ENCODE measurements at regions not wholly inside any gene's neighbourhood (a gene's known extent, or its start where the extent isn't known, plus 50 kb on each side); places are given as distances from the start of the nearest gene placed in this dataset.

GRCh38 chr10:4064489-4064888 lies 279.5 kb upstream of the KLF6 start:
- no peak overlapping the region for H3K9ac ChIP-seq (ENCODE audit: low read depth in 1 of 2, low read length in 2 of 2)
- DNase-seq (ENCODE audit: low spot score), result no peak
- H3K4me1 ChIP-seq (ENCODE audit: control insufficient read depth in 4 of 4, insufficient read depth in 4 of 4, low read length in 3 of 4), result peaks cover 0 to 3% (median 0%) of the 10 kb centered on the region in 4 donors
- no peaks in the 10 kb centered on the region for H3K27me3 ChIP-seq (ENCODE audit: control insufficient read depth in 4 of 4, insufficient read depth in 4 of 4, low read length in 3 of 4)
- H3K36me3 ChIP-seq (ENCODE audit: control insufficient read depth in 4 of 4, insufficient read depth in 3 of 4, low read depth in 1 of 4, low read length in 3 of 4), result no peaks in the 10 kb centered on the region
- H3K9me3 ChIP-seq (ENCODE audit: control insufficient read depth in 4 of 4, low read length in 3 of 4), result no peaks in the 10 kb centered on the region
- H3K27ac ChIP-seq (ENCODE audit: low read depth in 1 of 2, low read length in 2 of 2), result no peak overlapping the region
- TF ChIP-seq HNF4A (conservative IDR thresholded peaks at IDR 0.05) (no peak), CTCF (IDR thresholded peaks at IDR 0.05; ENCODE audit: low read depth, low read length, missing input control) (no peak), GABPA (IDR thresholded peaks at IDR 0.05 in 1 of 2, conservative IDR thresholded peaks at IDR 0.05 in 1 of 2) (no peak), FOXA1 (IDR thresholded peaks at IDR 0.05) (no peak), TAF1 (conservative IDR thresholded peaks at IDR 0.05) (no peak), RAD21 (IDR thresholded peaks at IDR 0.05) (no peak), SP1 (IDR thresholded peaks at IDR 0.05) (no peak), ATF3 (IDR thresholded peaks at IDR 0.05) (no peak), HNF4G (IDR thresholded peaks at IDR 0.05) (no peak), MAX (IDR thresholded peaks at IDR 0.05) (no peak), YY1 (IDR thresholded peaks at IDR 0.05) (no peak), EGR1 (IDR thresholded peaks at IDR 0.05; ENCODE audit: low read depth in 2 of 2) (no peak)
- WGBS, result 93% methylated on average over 6 of the region's 6 CpGs
- no peak overlapping the region for H3K4me3 ChIP-seq (ENCODE audit: low read depth in 1 of 3, low read length in 3 of 3)

GRCh38 chr10:4063717-4064116 lies 278.7 kb upstream of the KLF6 start:
- Histone ChIP-seq H3K9me3 (ENCODE audit: control insufficient read depth in 4 of 4, low read length in 3 of 4) (no peaks in the 10 kb centered on the region), H3K27ac (ENCODE audit: low read depth in 1 of 2, low read length in 2 of 2) (no peak overlapping the region), H3K27me3 (ENCODE audit: control insufficient read depth in 4 of 4, insufficient read depth in 4 of 4, low read length in 3 of 4) (no peaks in the 10 kb centered on the region), H3K4me1 (ENCODE audit: control insufficient read depth in 4 of 4, insufficient read depth in 4 of 4, low read length in 3 of 4) (peaks cover 0 to 3% (median 0%) of the 10 kb centered on the region in 4 donors), H3K9ac (ENCODE audit: low read depth in 1 of 2, low read length in 2 of 2) (no peak overlapping the region), H3K36me3 (ENCODE audit: control insufficient read depth in 4 of 4, insufficient read depth in 3 of 4, low read depth in 1 of 4, low read length in 3 of 4) (no peaks in the 10 kb centered on the region), H3K4me3 (ENCODE audit: low read depth in 1 of 3, low read length in 3 of 3) (no peak overlapping the region)
- no peak for TF ChIP-seq CTCF (IDR thresholded peaks at IDR 0.05; ENCODE audit: low read depth, low read length, missing input control)
- TF ChIP-seq JUND (IDR thresholded peaks at IDR 0.05), result no peak
- DNase-seq (ENCODE audit: low spot score), result no peak
- WGBS, result 91% methylated on average over 3 of the region's 3 CpGs

GRCh38 chr10:4062751-4063150 lies 277.7 kb upstream of the KLF6 start:
- H3K4me3 ChIP-seq (ENCODE audit: low read depth in 1 of 3, low read length in 3 of 3), result no peak overlapping the region
- TF ChIP-seq RAD21 (IDR thresholded peaks at IDR 0.05), result no peak
- no peak for TF ChIP-seq FOXA1 (IDR thresholded peaks at IDR 0.05)
- no peak for TF ChIP-seq FOXA2 (IDR thresholded peaks at IDR 0.05)
- TF ChIP-seq HNF4A (conservative IDR thresholded peaks at IDR 0.05), result no peak
- TF ChIP-seq TAF1 (conservative IDR thresholded peaks at IDR 0.05), result no peak
- TF ChIP-seq CTCF (IDR thresholded peaks at IDR 0.05; ENCODE audit: low read depth, low read length, missing input control), result no peak
- no peak for TF ChIP-seq EGR1 (IDR thresholded peaks at IDR 0.05; ENCODE audit: low read depth in 2 of 2)
- no peak for TF ChIP-seq SP1 (IDR thresholded peaks at IDR 0.05)
- no peak for TF ChIP-seq HNF4G (IDR thresholded peaks at IDR 0.05)
- TF ChIP-seq RXRA (IDR thresholded peaks at IDR 0.05), result no peak
- no peak for DNase-seq (ENCODE audit: low spot score)
- peaks cover 0 to 3% (median 0%) of the 10 kb centered on the region in 4 donors for H3K4me1 ChIP-seq (ENCODE audit: control insufficient read depth in 4 of 4, insufficient read depth in 4 of 4, low read length in 3 of 4)
- no peaks in the 10 kb centered on the region for H3K9me3 ChIP-seq (ENCODE audit: control insufficient read depth in 4 of 4, low read length in 3 of 4)
- H3K27me3 ChIP-seq (ENCODE audit: control insufficient read depth in 4 of 4, insufficient read depth in 4 of 4, low read length in 3 of 4), result no peaks in the 10 kb centered on the region
- no peaks in the 10 kb centered on the region for H3K36me3 ChIP-seq (ENCODE audit: control insufficient read depth in 4 of 4, insufficient read depth in 3 of 4, low read depth in 1 of 4, low read length in 3 of 4)
- H3K9ac ChIP-seq (ENCODE audit: low read depth in 1 of 2, low read length in 2 of 2), result no peak overlapping the region
- H3K27ac ChIP-seq (ENCODE audit: low read depth in 1 of 2, low read length in 2 of 2), result no peak overlapping the region
- WGBS, result 97% methylated on average over 6 of the region's 6 CpGs

All from liver (tissue), 8 donors.